HG03066 (cell line): ENCODE measurements at regions not wholly inside any gene's neighbourhood (a gene's known extent, or its start where the extent isn't known, plus 50 kb on each side); places are given as distances from the start of the nearest gene placed in this dataset.

Source experiments
- ATAC-seq: cut with Tn5 transposase; IDR thresholded peaks from one replicate; pipeline ENCODE4 v1.9.1; 2021; ENCODE audit warnings: low read depth; ENCODE audit not compliant: unreplicated experiment

DNA sequence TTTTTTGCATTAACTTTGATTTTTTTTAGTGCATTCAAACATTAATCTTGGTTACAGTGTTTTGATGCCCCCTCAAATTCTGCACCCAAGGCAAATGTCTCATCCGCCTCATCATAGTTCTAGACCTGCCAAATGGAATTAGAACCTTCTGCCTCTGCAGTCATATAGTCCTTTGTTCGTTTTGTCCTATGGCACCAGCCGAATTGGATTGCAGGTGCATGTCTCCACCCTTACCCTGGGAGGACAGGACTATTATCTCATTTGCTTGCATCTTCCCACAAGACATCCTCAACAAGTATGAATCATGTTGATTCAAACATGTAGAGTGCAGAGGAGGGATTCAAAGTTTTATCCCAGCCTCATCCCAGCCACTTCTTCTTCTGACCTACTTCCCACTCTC lies 579.1 kb downstream of the VRK1 start:
- ATAC-seq = no peak

DNA sequence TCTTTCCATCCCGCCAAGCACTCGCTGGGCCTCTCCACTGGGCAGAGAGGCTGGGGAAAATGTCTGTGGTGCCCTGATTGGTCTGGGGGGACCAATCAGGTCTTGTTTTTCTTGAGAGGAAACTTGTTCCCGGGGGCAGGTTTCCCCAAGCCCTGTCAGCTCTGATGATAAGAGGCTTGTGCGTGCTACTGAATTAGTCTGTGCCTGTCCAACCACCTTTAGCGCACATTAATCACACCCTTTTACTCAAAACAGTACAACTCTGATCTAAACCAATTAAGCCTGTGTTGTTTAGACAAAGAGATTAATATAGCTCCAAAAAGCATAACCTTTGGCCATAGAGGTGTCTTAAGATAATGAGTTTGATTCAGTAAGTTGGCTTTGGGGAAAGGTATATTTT lies 580.4 kb downstream of the VRK1 start:
- ATAC-seq = no peak

GRCh38 chr14:97379091-97379531 lies 581.9 kb downstream of the VRK1 start:
- no peak for ATAC-seq

DNA sequence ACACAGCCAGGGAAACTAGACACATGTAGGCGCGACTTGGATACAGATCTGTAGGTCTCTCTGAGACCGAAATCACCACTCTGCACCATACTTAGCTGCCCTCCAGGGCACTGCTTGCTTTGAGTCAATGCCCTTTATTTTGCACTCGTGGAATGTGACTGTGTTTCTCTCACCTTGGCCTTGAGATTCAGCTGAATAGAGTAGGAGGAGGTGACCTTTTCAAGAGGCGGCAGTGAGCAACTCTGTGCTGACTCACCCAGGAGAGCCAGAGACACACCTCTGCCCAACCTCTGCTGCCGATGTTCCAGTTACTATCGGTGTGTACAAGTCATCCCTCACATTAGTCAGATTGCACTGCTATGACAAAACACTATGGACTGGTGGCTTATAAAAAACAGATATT lies 583.4 kb downstream of the VRK1 start:
- ATAC-seq = no peak

DNA sequence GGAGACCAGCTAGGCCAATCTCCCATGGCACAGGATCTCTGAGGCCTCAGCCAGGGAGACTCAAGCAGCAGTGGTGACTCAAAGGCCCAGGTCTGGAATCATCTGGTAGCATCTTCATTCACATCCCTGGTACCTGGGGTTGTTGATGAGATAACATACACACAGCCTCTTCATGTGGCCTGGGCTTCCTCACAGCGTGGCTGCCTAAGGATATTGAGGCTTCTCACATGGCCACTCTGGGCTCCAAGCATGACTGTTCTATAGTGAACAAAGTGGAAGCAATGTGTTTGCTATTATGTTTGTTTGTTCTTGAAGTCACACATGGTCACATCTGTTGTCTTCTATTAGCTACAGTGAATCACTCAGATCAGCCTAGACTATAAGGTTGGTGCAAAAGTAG lies 584.1 kb downstream of the VRK1 start:
- no peak for ATAC-seq

DNA sequence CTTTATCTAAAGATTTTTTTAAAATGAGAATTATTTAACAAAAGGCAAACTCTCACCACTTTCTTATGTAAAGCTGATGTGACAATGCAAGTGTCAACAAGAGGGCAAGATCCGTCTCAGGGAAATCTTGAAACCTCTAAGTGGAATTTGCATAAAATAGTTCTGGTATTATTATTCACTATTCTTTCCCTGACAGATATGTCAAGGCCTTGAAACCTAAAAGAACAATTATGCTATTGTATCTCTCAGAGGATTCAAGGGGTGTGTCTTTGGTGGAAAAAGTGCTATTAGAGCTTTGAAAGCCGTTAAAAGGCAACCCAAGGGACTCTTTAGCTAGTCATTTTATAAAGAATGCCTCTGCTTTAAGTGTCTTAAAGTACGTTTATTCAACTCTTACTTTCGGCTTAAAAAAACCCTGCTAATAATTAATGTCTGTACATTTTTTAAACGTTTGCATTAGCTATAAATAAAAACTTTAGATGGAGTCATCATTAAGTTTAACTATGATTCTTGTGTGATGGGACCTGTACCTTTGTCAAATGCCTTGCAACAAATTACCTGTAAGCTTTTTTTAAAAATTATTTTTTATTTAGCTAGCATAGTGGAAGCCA lies 585.5 kb downstream of the VRK1 start:
- ATAC-seq = no peak

DNA sequence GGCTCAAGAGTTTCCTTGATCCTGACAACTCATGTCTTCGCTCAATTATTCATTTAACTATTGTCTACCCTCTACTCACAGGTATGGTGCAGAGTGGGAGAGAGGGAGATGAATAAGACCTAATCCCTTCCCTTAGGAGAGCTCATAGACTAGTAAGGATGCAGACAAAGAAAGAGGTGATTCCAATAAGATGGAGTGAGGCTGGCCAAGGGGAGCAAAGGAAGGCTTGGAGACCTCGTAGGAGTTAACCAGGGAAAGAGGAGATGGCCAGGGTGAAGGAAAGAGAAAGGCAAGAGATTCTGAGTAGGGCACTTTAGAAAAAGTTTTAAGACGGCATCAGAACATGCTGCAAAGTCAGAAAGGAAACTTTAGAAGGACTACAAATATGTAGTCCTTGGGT lies 588.5 kb downstream of the VRK1 start:
- no peak for ATAC-seq

- ATAC-seq = no peak
Observed at GRCh38 chr14:97387252-97387874, 590.2 kb downstream of the VRK1 start.

- no peak for ATAC-seq
Observed at GRCh38 chr14:97388408-97388807, 591.2 kb downstream of the VRK1 start.

GRCh38 chr14:97390096-97390724 lies 593.0 kb downstream of the VRK1 start:
- ATAC-seq = no peak

DNA sequence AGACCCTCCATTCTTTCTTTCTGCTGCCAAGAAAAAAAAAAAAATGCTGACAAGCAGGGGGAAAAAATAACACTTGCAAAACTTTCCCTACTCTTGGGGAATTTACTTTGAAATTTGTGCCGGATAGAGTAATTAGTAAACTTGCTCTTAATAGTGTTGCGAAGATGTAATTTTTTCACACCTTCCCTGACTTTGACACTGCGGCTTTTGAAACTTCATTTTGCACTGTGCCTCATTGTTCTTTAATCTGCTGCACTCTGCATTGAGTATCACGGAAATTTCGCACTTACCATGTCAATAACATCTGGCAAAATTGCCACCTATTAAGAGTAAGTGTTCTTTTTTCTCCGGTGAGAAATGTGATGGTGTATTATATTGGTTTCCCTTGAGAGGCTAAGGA lies 596.1 kb downstream of the VRK1 start:
- ATAC-seq = no peak

GRCh38 chr14:97395068-97395467 lies 597.9 kb downstream of the VRK1 start:
- ATAC-seq = no peak

GRCh38 chr14:97401714-97402113 lies 604.5 kb downstream of the VRK1 start:
- ATAC-seq = no peak

DNA sequence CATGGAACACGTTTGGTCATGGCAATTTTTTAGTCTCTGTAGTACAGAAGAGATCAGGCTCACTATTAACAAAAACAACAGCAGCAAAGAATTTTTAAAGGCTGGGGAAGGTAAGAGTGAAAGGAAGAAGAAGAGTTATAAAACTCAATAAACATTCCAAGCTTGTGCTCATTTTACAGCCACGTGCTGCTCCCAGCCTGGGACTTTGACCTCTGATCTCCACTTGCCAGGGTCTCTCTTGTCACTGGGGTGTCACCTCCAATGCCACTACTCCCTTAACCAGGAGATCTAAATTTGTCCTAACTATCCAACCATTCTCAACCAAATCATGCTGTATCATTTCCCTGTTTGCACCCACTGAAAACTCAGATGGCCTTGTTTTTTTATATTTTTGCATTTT lies 605.1 kb downstream of the VRK1 start:
- no peak for ATAC-seq

DNA sequence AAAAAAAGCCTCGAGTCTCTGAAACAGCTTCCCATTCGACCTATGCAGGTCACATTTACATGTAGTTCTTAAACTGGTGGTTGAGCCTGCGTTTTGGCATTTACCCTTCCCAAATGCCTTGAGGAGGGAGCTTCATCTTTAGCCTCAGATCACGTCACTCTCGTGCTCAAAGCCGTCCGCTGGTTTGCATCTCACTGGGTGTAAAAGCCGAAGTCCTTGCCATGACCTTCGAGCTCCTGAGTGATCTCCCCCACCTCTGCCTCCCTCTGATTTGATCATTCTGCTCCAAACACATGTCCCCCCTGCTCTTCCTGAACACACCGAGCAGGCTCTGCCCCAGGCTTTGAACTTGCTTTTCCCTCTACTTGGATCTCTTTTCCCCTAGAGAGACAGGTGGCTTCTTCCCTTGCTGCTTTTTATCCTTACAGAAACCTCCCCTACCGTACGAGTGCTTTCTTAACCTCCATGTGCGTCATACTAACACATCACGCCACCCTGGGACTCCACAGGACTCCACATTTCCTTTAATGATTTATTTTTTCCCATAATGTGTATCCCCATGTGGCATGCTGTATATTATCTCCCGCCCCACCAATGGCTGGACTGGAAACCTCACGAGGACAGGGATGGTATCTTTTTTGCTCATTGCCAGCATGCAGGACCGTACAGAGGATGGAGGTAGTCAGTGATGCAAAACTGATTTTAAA lies 610.7 kb downstream of the VRK1 start:
- ATAC-seq = no peak

DNA sequence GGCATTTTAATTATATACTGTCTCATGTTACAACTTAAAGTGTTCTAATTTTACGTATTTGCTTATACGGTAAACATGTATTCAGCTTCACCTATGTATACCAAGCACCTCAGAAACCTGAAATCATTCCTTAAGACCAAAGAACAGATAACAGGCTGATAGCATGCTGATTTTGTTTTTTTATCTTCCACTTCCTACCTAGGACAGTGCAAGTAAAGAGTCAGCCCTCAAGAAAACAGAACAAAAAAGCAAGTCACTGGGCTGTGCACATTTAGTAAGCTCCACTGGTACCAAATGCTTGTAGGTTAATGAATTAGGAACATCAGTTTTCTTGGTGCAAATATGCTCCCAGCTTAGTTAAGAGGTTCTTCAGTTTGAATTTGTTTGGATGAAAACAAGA lies 611.3 kb downstream of the VRK1 start:
- ATAC-seq = no peak

DNA sequence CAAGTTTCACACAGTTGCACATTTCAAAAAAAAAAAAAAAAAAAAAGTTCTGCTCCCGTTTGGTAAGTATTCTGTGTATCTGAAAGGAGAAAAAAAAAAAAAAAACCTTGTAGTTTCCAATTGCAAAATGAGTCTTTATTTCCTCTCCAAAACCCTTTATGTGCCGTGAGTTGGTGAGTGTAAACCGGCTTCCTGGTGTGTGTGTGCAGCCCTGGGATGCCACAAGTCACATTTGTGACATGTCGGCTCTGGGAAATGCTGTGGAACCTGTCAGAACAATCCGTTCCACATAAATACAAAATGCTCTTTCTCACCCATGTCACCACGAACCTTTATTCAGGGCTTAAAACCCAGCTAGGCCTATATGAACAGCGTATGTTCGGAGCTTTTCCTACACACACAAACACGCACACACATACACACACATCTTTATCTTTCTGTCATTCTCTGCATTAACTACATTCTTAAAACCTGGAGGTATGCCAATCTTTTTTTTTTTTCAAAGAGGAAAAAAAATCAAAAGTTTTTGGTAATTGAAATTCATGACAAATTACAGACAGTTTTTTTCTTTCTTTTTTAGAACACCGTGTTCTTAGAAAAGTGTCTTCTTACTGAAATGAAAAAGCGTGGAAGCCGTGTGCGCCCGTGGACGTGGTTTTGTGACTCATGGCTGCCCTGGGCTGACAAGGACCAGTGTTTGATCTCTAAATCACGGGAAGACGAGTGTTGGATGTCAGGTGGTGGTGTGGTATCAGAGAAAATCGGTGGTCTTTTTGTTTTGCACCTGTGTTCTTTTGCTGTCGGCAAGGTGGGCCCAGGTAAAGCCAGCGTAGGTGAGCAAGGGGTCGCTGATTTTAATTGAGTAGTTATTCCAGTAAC lies 612.0 kb downstream of the VRK1 start:
- no peak for ATAC-seq

- no peak for ATAC-seq
Observed at GRCh38 chr14:97410667-97411620, 613.8 kb downstream of the VRK1 start.

GRCh38 chr14:97411938-97412612 lies 614.9 kb downstream of the VRK1 start:
- ATAC-seq = no peak
